HG02884 (cell line): ENCODE measurements at regions not wholly inside any gene's neighbourhood (a gene's known extent, or its start where the extent isn't known, plus 50 kb on each side); places are given as distances from the start of the nearest gene placed in this dataset.

ENCODE experiments used
- ATAC-seq: cut with Tn5 transposase; IDR thresholded peaks from one replicate; pipeline ENCODE4 v1.9.1; 2021; ENCODE audit warnings: mild to moderate bottlenecking, moderate library complexity; ENCODE audit not compliant: unreplicated experiment

DNA sequence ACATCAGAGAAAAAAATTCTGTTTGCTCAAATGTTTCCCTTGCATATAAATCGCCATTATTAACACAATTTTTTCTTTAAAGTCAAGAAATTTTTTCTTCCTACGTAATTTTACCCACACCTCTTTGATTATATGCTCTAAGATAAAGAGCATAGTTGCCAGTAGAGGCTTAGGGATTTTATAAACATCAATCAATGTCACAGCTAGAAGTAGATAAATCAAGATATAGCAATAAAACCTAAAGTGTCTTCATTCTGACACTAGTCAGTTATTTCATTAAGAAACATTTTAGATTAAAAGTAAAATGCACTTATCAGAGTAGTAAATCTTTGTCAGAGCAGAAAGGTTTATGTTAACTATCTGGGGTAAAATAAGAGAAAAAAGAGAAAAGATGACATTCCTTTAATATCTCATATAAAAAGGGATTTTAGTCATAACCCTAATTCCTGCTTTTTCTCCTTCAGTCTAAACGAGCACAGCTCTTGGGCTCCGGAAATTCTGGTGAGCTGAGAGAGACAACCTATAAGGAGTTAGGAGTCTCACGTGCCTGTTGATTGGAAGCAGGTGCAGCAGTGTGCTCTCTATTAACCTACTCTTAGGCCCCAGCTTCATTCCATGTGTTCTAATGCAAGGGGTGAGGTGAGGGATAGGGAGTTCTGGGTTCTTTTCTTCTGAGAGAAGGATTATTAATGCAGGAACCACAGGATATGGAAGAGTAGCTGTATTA lies 172.4 kb upstream of the GULP1 start:
- no peak for ATAC-seq

DNA sequence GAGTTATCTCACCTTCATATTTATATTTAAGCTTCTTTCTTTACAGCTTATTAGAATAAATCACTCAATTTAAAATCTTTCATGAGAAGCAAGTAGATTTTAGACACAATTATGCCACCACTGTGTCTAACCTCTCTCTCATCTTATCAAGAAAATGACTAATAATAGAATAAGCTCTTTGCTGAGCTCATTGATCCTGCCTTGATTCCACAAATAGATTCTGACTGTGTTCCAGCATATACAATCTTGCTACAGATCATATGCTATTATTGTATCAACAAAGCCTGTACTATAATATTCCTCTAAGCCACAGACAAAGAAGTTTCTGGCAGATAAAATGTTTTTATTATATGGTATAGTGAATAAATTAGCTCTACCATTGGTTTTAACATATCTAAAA lies 168.7 kb upstream of the GULP1 start:
- ATAC-seq: no peak

GRCh38 chr2:188129677-188130076 lies 162.0 kb upstream of the GULP1 start:
- ATAC-seq: no peak

- no peak for ATAC-seq
These were observed 161.4 kb upstream of the GULP1 start for GRCh38 chr2:188130317-188130716.

GRCh38 chr2:188131281-188131680 lies 160.4 kb upstream of the GULP1 start:
- no peak for ATAC-seq

- ATAC-seq: no peak
These were observed 159.3 kb upstream of the GULP1 start for GRCh38 chr2:188132385-188132784.

DNA sequence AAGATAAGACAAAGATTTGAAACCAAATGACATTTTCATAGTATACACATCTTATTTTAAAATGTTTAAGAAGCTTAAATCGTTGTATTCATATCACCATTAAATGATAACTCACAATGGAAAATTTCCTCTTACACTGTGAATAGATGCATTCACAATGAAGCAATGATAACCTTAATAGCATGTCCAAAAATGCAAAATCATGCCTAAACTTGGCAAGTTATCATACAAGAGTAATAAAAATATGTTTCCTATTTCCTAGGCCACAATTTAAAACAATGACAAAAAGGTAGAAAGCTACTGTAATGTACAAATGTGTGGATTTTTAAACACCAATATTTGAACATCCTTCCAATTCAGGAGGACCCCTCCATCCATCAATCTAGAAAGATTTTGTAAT lies 157.4 kb upstream of the GULP1 start:
- no peak for ATAC-seq

DNA sequence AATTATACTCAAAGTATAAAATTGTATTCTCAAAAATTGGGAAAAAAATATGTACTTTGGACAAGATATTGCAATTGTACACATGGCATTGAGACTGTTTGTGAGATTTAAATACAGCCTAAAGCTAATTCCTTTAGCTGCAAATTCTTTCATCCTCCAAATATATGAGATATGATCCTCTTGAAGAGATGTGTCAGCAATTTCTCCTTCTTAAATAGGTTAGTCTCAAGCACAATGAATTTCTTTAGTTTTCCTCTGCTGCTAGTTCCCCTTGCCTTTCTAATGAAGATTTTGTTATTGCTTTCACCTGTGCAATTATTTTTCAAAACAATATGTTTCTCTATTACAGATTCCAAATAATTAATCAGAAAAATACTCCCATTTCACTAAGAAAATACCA lies 153.4 kb upstream of the GULP1 start:
- no peak for ATAC-seq

DNA sequence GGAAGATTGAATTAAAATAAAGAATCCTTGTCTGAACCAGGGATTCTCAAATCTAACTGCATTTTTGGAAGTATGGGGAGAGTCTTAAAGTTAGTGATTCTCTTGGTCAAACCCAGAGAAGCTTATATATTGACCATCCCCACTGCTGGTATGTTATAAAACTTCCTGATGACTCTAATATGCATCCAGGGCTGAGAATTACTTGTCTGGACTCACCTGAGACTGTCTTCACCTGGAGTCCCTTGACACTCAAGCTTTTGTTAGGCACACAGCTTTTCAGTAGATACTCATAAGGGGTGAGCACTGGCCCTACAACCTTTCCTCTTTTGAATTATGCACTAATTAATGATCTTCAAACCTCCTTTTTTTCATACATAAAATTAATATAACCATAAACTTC lies 149.6 kb upstream of the GULP1 start:
- no peak for ATAC-seq

DNA sequence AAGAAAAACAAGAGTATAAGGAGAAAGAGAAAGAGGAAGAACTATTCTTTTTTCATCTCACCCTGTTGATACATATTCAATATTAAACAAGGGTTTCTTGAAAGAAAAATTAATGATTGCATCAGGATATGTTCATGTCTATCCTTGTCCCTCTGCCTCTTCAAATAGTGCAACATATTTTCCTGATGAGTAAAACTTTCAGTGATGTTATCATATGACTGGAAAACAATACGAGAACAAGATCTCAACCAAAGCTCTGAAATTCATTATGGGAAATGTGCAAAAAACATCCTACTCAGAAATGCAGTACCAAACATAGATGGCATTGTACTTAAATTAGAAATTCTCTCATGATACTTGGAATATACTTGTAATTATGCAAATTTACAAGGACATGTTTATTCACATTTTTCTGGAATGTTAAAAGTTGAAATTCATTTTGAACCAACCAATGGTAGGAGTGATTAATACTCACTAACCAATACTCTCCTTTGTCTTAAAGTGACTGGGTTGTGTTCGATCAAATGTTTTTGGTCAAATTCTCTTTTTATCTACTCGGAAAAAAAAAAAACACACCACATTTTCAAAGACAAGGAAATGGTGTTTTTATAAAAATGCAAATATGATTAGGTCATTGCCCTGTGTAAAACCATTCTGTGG lies 148.9 kb upstream of the GULP1 start:
- no peak for ATAC-seq

- no peak for ATAC-seq
These were observed 145.8 kb upstream of the GULP1 start for GRCh38 chr2:188145885-188146284.

- ATAC-seq: no peak
These were observed 144.8 kb upstream of the GULP1 start for GRCh38 chr2:188146888-188147287.

GRCh38 chr2:188151670-188152069 lies 140.0 kb upstream of the GULP1 start:
- ATAC-seq: no peak

GRCh38 chr2:188158337-188159100 lies 133.2 kb upstream of the GULP1 start:
- no peak for ATAC-seq

GRCh38 chr2:188159484-188159883 lies 132.2 kb upstream of the GULP1 start:
- ATAC-seq: no peak

GRCh38 chr2:188170356-188170755 lies 121.3 kb upstream of the GULP1 start:
- ATAC-seq: no peak

DNA sequence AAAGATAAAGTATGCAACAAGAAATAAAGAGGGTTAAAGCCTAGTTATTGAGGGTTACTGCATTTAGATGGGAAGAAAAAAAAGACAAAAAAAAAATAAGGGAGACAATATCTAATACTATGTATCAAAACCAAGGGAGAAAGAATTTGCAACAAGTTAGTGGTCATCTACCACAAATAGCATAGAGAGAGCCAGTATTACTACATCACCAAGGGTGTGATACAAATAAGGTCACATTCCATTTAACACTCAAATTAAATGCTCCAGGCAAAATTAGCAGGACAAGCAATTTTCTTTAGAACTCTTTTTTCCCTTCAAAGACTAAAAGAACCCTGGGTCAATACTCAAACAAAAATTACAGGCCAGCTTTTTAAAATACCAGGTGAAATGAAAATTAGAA lies 115.1 kb upstream of the GULP1 start:
- ATAC-seq: no peak

DNA sequence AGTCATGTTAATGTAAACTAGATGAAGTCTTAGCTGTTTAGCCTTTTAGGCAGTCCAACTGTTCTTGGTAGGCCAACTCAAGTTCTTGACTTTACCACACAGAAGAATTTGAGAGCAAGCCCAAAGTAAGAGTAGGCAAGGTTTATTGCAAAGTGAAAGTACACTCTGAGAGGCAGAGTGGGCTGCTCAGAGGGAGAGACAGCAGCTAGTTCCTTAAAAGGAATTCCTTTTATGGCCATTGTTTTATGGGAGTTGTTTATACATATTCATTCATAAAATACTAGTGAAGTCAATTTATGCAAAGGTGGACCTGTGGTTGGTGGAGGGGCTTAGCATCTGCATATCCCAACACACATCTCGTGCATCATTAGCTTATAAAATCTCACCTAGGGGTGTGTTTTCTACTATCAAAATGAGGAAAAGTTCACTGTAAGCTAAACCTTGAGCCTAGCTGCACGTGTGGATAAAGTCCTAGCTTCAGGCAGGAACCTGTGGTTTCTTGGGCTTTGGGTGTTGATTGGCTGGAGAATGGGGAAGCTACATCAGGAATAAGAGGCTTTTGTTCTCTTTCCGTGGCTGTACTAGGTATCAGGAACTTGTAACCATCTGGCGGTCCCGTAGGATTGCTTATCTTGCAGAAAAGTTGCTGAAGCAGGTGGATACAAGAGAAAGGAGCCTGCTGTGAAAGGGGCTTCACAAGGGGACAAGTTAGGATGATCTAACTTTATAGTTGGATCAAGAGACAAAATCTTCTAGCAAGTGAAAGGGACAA lies 110.4 kb upstream of the GULP1 start:
- no peak for ATAC-seq

- ATAC-seq: no peak
These were observed 109.8 kb upstream of the GULP1 start for GRCh38 chr2:188181884-188182283.

GRCh38 chr2:188187726-188188125 lies 103.9 kb upstream of the GULP1 start:
- no peak for ATAC-seq

- ATAC-seq: no peak
These were observed 102.3 kb upstream of the GULP1 start for GRCh38 chr2:188189356-188189755.
